Stimulated activated CD4-positive, alpha-beta T cell treated with anti-CD3 and anti-CD28 coated beads, Interleukin-1b, Interleukin-23, amount 100 ng/mL, for 1 hour (primary cell): ENCODE measurements at regions not wholly inside any gene's neighbourhood (a gene's known extent, or its start where the extent isn't known, plus 50 kb on each side); places are given as distances from the start of the nearest gene placed in this dataset.
"Not testable (repeated sequence)": the region's sequence is repeated elsewhere in the genome, so short reads cannot be mapped to it uniquely, and the experiment has no call there.

Experiments
- DNase-seq, 2 donors: peaks; one replicate each; pipeline ENCODE4 v3.0.0-alpha.2; 2020; ENCODE audit warnings: low read depth in 2 of 2

- no peak for DNase-seq
Observed at GRCh38 chrX:13381514-13381913, 61.7 kb upstream of the ATXN3L start.

- no peak for DNase-seq
Observed at GRCh38 chrX:13380211-13380610, 60.4 kb upstream of the ATXN3L start.

- DNase-seq = not testable (repeated sequence)
Observed at GRCh38 chrX:13378562-13379518, 59.0 kb upstream of the ATXN3L start.

- no peak for DNase-seq
Observed at GRCh38 chrX:13377550-13377934, 57.7 kb upstream of the ATXN3L start.

- DNase-seq = no peak
Observed at GRCh38 chrX:13376857-13377549, 57.1 kb upstream of the ATXN3L start.

- DNase-seq = not testable (repeated sequence)
Observed at GRCh38 chrX:13375596-13375995, 55.7 kb upstream of the ATXN3L start.

GRCh38 chrX:13374364-13374763 is 54.5 kb upstream of the ATXN3L start:
- DNase-seq = no peak

GRCh38 chrX:13373431-13374187 is 53.8 kb upstream of the ATXN3L start:
- DNase-seq = no peak

GRCh38 chrX:13373027-13373426 is 53.2 kb upstream of the ATXN3L start:
- no peak for DNase-seq

- DNase-seq = no peak
Observed at GRCh38 chrX:13372203-13372980, 52.5 kb upstream of the ATXN3L start.

- no peak for DNase-seq
Observed at GRCh38 chrX:13371186-13371585, 51.3 kb upstream of the ATXN3L start.

GRCh38 chrX:13370713-13371112 is 50.9 kb upstream of the ATXN3L start:
- DNase-seq = no peak
